A549 (cell line): ENCODE measurements at regions not wholly inside any gene's neighbourhood (a gene's known extent, or its start where the extent isn't known, plus 50 kb on each side); places are given as distances from the start of the nearest gene placed in this dataset.

ENCODE experiments used
- ATAC-seq, 2 experiments: fragments of 200-7000 bp in 1 of 2; fragments of >200 bp in 1 of 2; cut with Nextera tagmentation in 1 of 2; cut with Tn5 transposase in 1 of 2; 3 replicates each; pipeline versions ENCODE4 v1.8.0 to v1.9.1; 2018 to 2020; ENCODE audit warnings: mild to moderate bottlenecking in 1 of 2, moderate library complexity in 1 of 2
- CTCF ChIA-PET: fragments of 300-600 bp; sonication (Branson Sonifier 250); formaldehyde crosslinking; extraction: SDS; loops from one replicate; lab custom pipeline; 2021; ENCODE audit warnings: antibody characterized with exemption, inconsistent platforms; lab: Yijun Ruan, JAX
- POLR2A ChIA-PET: fragments of 350-600 bp; formaldehyde crosslinking; extraction: SDS; loops from one replicate; lab custom pipeline; 2021; ENCODE audit warnings: antibody characterized with exemption, inconsistent platforms; lab: Yijun Ruan, JAX
- DNase-seq, 2 experiments: peaks; one replicate each; pipeline versions ENCODE4 v3.0.0 to v3.0.0-alpha.2; 2011 to 2016; ENCODE audit warnings: low read depth in 1 of 2, low spot score in 1 of 2
- FAIRE-seq: peaks from 2 replicates; lab custom pipeline; 2011; peaks lifted over from hg19 to GRCh38; lab: Jason Lieb, UNC
- H3K27ac ChIP-seq, 2 experiments: fragments of >200 bp; sonication (Bioruptor Twin); formaldehyde crosslinking; 3 replicates each; pipeline ENCODE4 v1.5.1; 2016 to 2017
- H3K4me1 ChIP-seq: fragments of >200 bp; sonication (Bioruptor Twin); formaldehyde crosslinking; 3 replicates; pipeline ENCODE4 v1.6.1; 2016
- H3K4me2 ChIP-seq: fragments of >200 bp; sonication (Bioruptor Twin); formaldehyde crosslinking; 3 replicates; pipeline ENCODE4 v1.6.1; 2016
- H3K4me3 ChIP-seq: fragments of >200 bp; sonication (Bioruptor Twin); formaldehyde crosslinking; 3 replicates; pipeline ENCODE4 v1.5.1; 2016
- H3K9me3 ChIP-seq: fragments of >200 bp; sonication (Bioruptor Twin); formaldehyde crosslinking; 3 replicates; pipeline ENCODE4 v1.6.1; 2016
- BHLHE40 ChIP-seq: IDR thresholded peaks from 2 replicates; pipeline ENCODE4 v1.6.1; 2012; ENCODE audit warnings: low read depth, low read length, inconsistent platforms
- EHMT2 ChIP-seq: fragments of 200-600 bp; sonication (generic); IDR thresholded peaks from 2 replicates; pipeline ENCODE4 v1.6.1; 2016; ENCODE audit warnings: antibody characterized with exemption, low read depth, mild to moderate bottlenecking, moderate library complexity
- EP300 ChIP-seq, 2 experiments: fragments of >200 bp; sonication (Bioruptor Twin); formaldehyde crosslinking; IDR thresholded peaks; 2 replicates in 1 of 2; 3 replicates in 1 of 2; pipeline ENCODE4 v1.6.1; 2016 to 2017
- FOSL2 ChIP-seq, 2 experiments: fragments of 450-650 bp in 1 of 2; fragments of >200 bp in 1 of 2; sonication (Bioruptor Twin) in 1 of 2; formaldehyde crosslinking; IDR thresholded peaks; 2 replicates each; pipeline versions ENCODE4 v1.5.0 to v1.6.1; 2016 to 2020; ENCODE audit warnings: mild to moderate bottlenecking in 1 of 2, moderate library complexity in 1 of 2
- HEYL ChIP-seq: fragments of 250-450 bp; sonication (Bioruptor Pico); IDR thresholded peaks from 2 replicates; pipeline ENCODE4 v1.8.0; 2021; ENCODE audit warnings: mild to moderate bottlenecking, moderate library complexity
- HOXA7 ChIP-seq: fragments of 250-450 bp; sonication (Bioruptor Pico); IDR thresholded peaks from 2 replicates; pipeline ENCODE4 v1.5.0; 2020; ENCODE audit warnings: mild to moderate bottlenecking, moderate library complexity
- HOXB13 ChIP-seq: fragments of 250-450 bp; sonication (Bioruptor Pico); IDR thresholded peaks from 2 replicates; pipeline ENCODE4 v1.5.0; 2020; ENCODE audit warnings: low read depth, mild to moderate bottlenecking, moderate library complexity
- JUNB ChIP-seq: fragments of >200 bp; sonication (Bioruptor Twin); formaldehyde crosslinking; IDR thresholded peaks from 2 replicates; pipeline ENCODE4 v1.6.1; 2016
- KDM1A ChIP-seq: fragments of 200-600 bp; sonication (generic); IDR thresholded peaks from 2 replicates; pipeline ENCODE4 v1.6.1; 2016; ENCODE audit warnings: low read depth, mild to moderate bottlenecking
- MAFK ChIP-seq: fragments of 450-650 bp; IDR thresholded peaks from 2 replicates; pipeline ENCODE4 v1.6.1; 2014; ENCODE audit not compliant: partially characterized antibody
- MAZ ChIP-seq: fragments of 150-350 bp; IDR thresholded peaks from 2 replicates; pipeline ENCODE4 v1.6.1; 2014; ENCODE audit warnings: antibody characterized with exemption, low read depth, low read length, borderline replicate concordance
- NR3C1 ChIP-seq: fragments of >200 bp; sonication (Bioruptor Twin); formaldehyde crosslinking; IDR thresholded peaks from 3 replicates; pipeline ENCODE4 v1.6.1; 2017
- POLR2AphosphoS2 ChIP-seq: conservative IDR thresholded peaks from 2 replicates; pipeline ENCODE4 v1.6.1; 2012; ENCODE audit warnings: low read length, improper control_type of control experiment, inconsistent platforms
- RCOR1 ChIP-seq: fragments of 150-350 bp; IDR thresholded peaks from 2 replicates; pipeline ENCODE4 v1.6.1; 2014; ENCODE audit warnings: antibody characterized with exemption, low read length, low read depth
- TP53 ChIP-seq: fragments of 250-450 bp; sonication (Bioruptor Pico); IDR thresholded peaks from 2 replicates; pipeline ENCODE4 v1.5.0; 2021; ENCODE audit warnings: mild to moderate bottlenecking, moderate library complexity
- WGBS: methylation state at CpG from one replicate; pipeline ENCODE4 v1.1.6; 2017; ENCODE audit errors: missing lambda C conversion rate; 5-methylcytosine and 5-hydroxymethylcytosine counted together
- TF ChIP-seq, protein P1 (sequence below): IDR thresholded peaks from 2 replicates; pipeline ENCODE4 v1.6.1; 2012; ENCODE audit warnings: low read depth, borderline replicate concordance
- TF ChIP-seq, protein P2 (sequence below): fragments of 250-450 bp; sonication (Bioruptor Pico); IDR thresholded peaks from 2 replicates; pipeline ENCODE4 v1.5.0; 2020; ENCODE audit warnings: low read depth, mild to moderate bottlenecking, moderate library complexity
- TF ChIP-seq, protein P3 (sequence below): fragments of >200 bp; sonication (Bioruptor Twin); formaldehyde crosslinking; IDR thresholded peaks from 3 replicates; pipeline ENCODE4 v1.6.1; 2016
- TF ChIP-seq, protein P4 (sequence below): IDR thresholded peaks from 2 replicates; pipeline ENCODE4 v1.6.1; 2012

- no peak for DNase-seq
- no peak for TF ChIP-seq POLR2AphosphoS2
- TF ChIP-seq, all 56 proteins: peak for 0
- no peak for ATAC-seq
- under 1% methylated on average over 4 of the region's 4 CpGs for WGBS
- H3K4me1 ChIP-seq, result no peaks in the 10 kb centered on the region
- CTCF ChIA-PET, result no interaction called here
- no peak overlapping the region for H3K27ac ChIP-seq
- no peak overlapping the region for H3K4me3 ChIP-seq
- no peak overlapping the region for H3K4me2 ChIP-seq
- no peaks in the 10 kb centered on the region for H3K9me3 ChIP-seq
- POLR2A ChIA-PET, result no interaction called here
- no peak for FAIRE-seq
Measured at GRCh38 chr7:49438281-49438680, 335.2 kb upstream of the VWC2 start.

- no peaks in the 10 kb centered on the region for H3K4me1 ChIP-seq
- H3K4me2 ChIP-seq, result no peak overlapping the region
- H3K4me3 ChIP-seq, result no peak overlapping the region
- no peak overlapping the region for H3K27ac ChIP-seq
- WGBS, result 0% methylated on average over 2 of the region's 2 CpGs
- H3K9me3 ChIP-seq, result no peaks in the 10 kb centered on the region; the same call in 2 of the 3 replicates
- CTCF ChIA-PET, result no interaction called here
- FAIRE-seq (no peak), ATAC-seq (no peak), DNase-seq (no peak)
- TF ChIP-seq, protein P1, sequence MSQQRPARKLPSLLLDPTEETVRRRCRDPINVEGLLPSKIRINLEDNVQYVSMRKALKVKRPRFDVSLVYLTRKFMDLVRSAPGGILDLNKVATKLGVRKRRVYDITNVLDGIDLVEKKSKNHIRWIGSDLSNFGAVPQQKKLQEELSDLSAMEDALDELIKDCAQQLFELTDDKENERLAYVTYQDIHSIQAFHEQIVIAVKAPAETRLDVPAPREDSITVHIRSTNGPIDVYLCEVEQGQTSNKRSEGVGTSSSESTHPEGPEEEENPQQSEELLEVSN, result no peak
- TF ChIP-seq MAFK, result no peak
- no peak for TF ChIP-seq BHLHE40
- TF ChIP-seq EHMT2, result no peak
- TF ChIP-seq, protein P2, sequence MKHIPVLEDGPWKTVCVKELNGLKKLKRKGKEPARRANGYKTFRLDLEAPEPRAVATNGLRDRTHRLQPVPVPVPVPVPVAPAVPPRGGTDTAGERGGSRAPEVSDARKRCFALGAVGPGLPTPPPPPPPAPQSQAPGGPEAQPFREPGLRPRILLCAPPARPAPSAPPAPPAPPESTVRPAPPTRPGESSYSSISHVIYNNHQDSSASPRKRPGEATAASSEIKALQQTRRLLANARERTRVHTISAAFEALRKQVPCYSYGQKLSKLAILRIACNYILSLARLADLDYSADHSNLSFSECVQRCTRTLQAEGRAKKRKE (CRISPR knock-in tag), result no peak
- no peak for TF ChIP-seq TP53
- no peak for TF ChIP-seq KDM1A
- no peak for TF ChIP-seq HOXA7
- POLR2A ChIA-PET, result no interaction called here
Measured at GRCh38 chr7:49443515-49443914, 329.9 kb upstream of the VWC2 start.

DNA sequence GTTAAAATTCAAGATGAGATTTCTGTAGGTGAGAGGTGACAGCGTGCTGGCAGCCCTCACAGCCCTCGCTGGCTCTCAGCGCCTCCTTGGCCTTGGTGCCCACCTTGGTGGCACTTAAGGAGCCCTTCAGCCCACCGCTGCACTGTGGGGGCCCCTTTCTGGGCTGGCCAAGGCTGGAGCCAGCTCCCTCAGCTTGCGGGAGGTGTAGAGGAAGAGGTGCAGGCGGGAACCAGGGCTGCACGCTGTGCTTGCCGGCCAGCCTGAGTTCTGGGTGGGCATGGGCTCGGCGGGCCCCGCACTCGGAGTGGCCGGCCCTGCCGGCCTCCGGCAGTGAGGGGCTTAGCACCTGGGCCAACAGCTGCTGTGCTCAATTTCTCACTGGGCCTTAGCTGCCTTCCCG lies 320.0 kb upstream of the VWC2 start:
- DNase-seq (no peak), ATAC-seq (no peak), FAIRE-seq (no peak)
- Histone ChIP-seq H3K4me2 (no peak overlapping the region), H3K27ac (no peak overlapping the region), H3K4me1 (no peaks in the 10 kb centered on the region), H3K9me3 (no peaks in the 10 kb centered on the region), H3K4me3 (no peak overlapping the region)
- CTCF ChIA-PET, result no interaction called here
- POLR2A ChIA-PET, result no interaction called here
- 0% methylated on average over 1 of the region's 16 CpGs for WGBS
- TF ChIP-seq, protein P3, sequence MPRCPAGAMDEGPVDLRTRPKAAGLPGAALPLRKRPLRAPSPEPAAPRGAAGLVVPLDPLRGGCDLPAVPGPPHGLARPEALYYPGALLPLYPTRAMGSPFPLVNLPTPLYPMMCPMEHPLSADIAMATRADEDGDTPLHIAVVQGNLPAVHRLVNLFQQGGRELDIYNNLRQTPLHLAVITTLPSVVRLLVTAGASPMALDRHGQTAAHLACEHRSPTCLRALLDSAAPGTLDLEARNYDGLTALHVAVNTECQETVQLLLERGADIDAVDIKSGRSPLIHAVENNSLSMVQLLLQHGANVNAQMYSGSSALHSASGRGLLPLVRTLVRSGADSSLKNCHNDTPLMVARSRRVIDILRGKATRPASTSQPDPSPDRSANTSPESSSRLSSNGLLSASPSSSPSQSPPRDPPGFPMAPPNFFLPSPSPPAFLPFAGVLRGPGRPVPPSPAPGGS, result no peak
- no peak for TF ChIP-seq HOXB13 (CRISPR knock-in tag)
- TF ChIP-seq JUNB, result no peak
- no peak for TF ChIP-seq RCOR1
- no peak for TF ChIP-seq FOSL2 (IDR thresholded peaks at IDR 0.05)
- TF ChIP-seq FOSL2 (CRISPR knock-in tag; IDR thresholded peaks at IDR 0.05), result no peak
- no peak for TF ChIP-seq NR3C1
- TF ChIP-seq HEYL (CRISPR knock-in tag), result no peak
- TF ChIP-seq, protein P4, sequence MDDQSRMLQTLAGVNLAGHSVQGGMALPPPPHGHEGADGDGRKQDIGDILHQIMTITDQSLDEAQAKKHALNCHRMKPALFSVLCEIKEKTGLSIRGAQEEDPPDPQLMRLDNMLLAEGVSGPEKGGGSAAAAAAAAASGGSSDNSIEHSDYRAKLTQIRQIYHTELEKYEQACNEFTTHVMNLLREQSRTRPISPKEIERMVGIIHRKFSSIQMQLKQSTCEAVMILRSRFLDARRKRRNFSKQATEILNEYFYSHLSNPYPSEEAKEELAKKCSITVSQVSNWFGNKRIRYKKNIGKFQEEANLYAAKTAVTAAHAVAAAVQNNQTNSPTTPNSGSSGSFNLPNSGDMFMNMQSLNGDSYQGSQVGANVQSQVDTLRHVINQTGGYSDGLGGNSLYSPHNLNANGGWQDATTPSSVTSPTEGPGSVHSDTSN, result no peak
- TF ChIP-seq MAZ, result no peak
- TF ChIP-seq EP300 (IDR thresholded peaks at IDR 0.05), result no peak
- TF ChIP-seq, all 56 proteins: peak for 0
